H9 (cell line): ENCODE measurements at regions not wholly inside any gene's neighbourhood (a gene's known extent, or its start where the extent isn't known, plus 50 kb on each side); places are given as distances from the start of the nearest gene placed in this dataset.

Experiments
- DNase-seq: peaks from one replicate; pipeline ENCODE4 v3.0.0-alpha.2; 2017
- H2AFZ ChIP-seq: one replicate; pipeline ENCODE4 v1.6.1; 2013; ENCODE audit warnings: mild to moderate bottlenecking, low read length, control low read depth, moderate library complexity
- H2AK5ac ChIP-seq: 2 replicates; pipeline ENCODE4 v1.6.1; 2013; ENCODE audit warnings: low read length, control low read depth, mixed read lengths; ENCODE audit not compliant: insufficient read length
- H2BK120ac ChIP-seq: one replicate; pipeline ENCODE4 v1.6.1; 2013; ENCODE audit warnings: low read depth, mild to moderate bottlenecking, low read length, control low read depth, inconsistent platforms; ENCODE audit not compliant: poor library complexity, severe bottlenecking
- H2BK12ac ChIP-seq: 2 replicates; pipeline ENCODE4 v1.6.1; 2013; ENCODE audit warnings: low read length, control low read depth, mixed read lengths, low read depth; ENCODE audit not compliant: insufficient read length
- H2BK15ac ChIP-seq: 2 replicates; pipeline ENCODE4 v1.6.1; 2013; ENCODE audit warnings: low read depth, low read length, control low read depth
- H2BK20ac ChIP-seq: one replicate; pipeline ENCODE4 v1.6.1; 2013; ENCODE audit warnings: low read depth, mild to moderate bottlenecking, low read length, control low read depth, inconsistent platforms; ENCODE audit not compliant: poor library complexity, severe bottlenecking
- H2BK5ac ChIP-seq: 2 replicates; pipeline ENCODE4 v1.6.1; 2013; ENCODE audit warnings: low read length, control low read depth, mixed read lengths; ENCODE audit not compliant: insufficient read length
- H3K14ac ChIP-seq: 2 replicates; pipeline ENCODE4 v1.6.1; 2013; ENCODE audit warnings: low read length, control low read depth; ENCODE audit not compliant: insufficient read depth
- H3K18ac ChIP-seq: 2 replicates; pipeline ENCODE4 v1.6.1; 2013; ENCODE audit warnings: low read depth, mild to moderate bottlenecking, mixed read lengths, low read length, control low read depth; ENCODE audit not compliant: insufficient read length
- H3K23ac ChIP-seq: 2 replicates; pipeline ENCODE4 v1.6.1; 2013; ENCODE audit warnings: low read length, control low read depth, mixed read lengths, low read depth; ENCODE audit not compliant: insufficient read length
- H3K23me2 ChIP-seq: 2 replicates; pipeline ENCODE4 v1.6.1; 2013; ENCODE audit warnings: low read depth, mild to moderate bottlenecking, mixed read lengths, low read length, control low read depth; ENCODE audit not compliant: insufficient read length, poor library complexity, severe bottlenecking
- H3K27ac ChIP-seq: 2 replicates; pipeline ENCODE4 v1.5.1; 2013; ENCODE audit warnings: low read length, control low read depth, mixed read lengths, low read depth; ENCODE audit not compliant: insufficient read length
- H3K27me3 ChIP-seq: 2 replicates; pipeline ENCODE4 v1.6.1; 2013; ENCODE audit warnings: low read length, control low read depth, inconsistent platforms; ENCODE audit not compliant: insufficient read depth
- H3K4ac ChIP-seq: 2 replicates; pipeline ENCODE4 v1.6.1; 2013; ENCODE audit warnings: low read depth, mild to moderate bottlenecking, control low read depth, inconsistent platforms, low read length, moderate library complexity
- H3K4me1 ChIP-seq: 2 replicates; pipeline ENCODE4 v1.6.1; 2013; ENCODE audit warnings: low read length, control low read depth, inconsistent platforms; ENCODE audit not compliant: insufficient read depth
- H3K4me2 ChIP-seq: 2 replicates; pipeline ENCODE4 v1.6.1; 2013; ENCODE audit warnings: low read length, control low read depth, mixed read lengths; ENCODE audit not compliant: insufficient read length, insufficient read depth
- H3K56ac ChIP-seq: 2 replicates; pipeline ENCODE4 v1.6.1; 2013; ENCODE audit warnings: low read depth, mild to moderate bottlenecking, mixed read lengths, low read length, control low read depth; ENCODE audit not compliant: insufficient read length
- H3K79me1 ChIP-seq: 2 replicates; pipeline ENCODE4 v1.6.1; 2013; ENCODE audit warnings: low read depth, mild to moderate bottlenecking, moderate library complexity, low read length, control low read depth, inconsistent platforms; ENCODE audit not compliant: insufficient read depth, poor library complexity, severe bottlenecking
- H3K79me2 ChIP-seq: 2 replicates; pipeline ENCODE4 v1.6.1; 2013; ENCODE audit warnings: low read length, control low read depth, inconsistent platforms; ENCODE audit not compliant: insufficient read depth
- H3K9ac ChIP-seq: 2 replicates; pipeline ENCODE4 v1.6.1; 2013; ENCODE audit warnings: low read length, control low read depth, mixed read lengths; ENCODE audit not compliant: insufficient read length; ENCODE audit errors: extremely low read depth
- H3K9me3 ChIP-seq: one replicate; pipeline ENCODE4 v1.6.1; 2013; ENCODE audit warnings: low read depth, low read length, inconsistent platforms; ENCODE audit not compliant: control insufficient read depth
- H3T11ph ChIP-seq: one replicate; pipeline ENCODE4 v1.6.1; 2013; ENCODE audit warnings: mild to moderate bottlenecking, low read length, control low read depth, inconsistent platforms
- H4K20me1 ChIP-seq: one replicate; pipeline ENCODE4 v1.6.1; 2013; ENCODE audit not compliant: control insufficient read depth, insufficient read length, insufficient read depth
- H4K5ac ChIP-seq: 2 replicates; pipeline ENCODE4 v1.6.1; 2013; ENCODE audit warnings: low read depth, mild to moderate bottlenecking, mixed read lengths, low read length, control low read depth; ENCODE audit not compliant: insufficient read length
- H4K8ac ChIP-seq: replicated peaks from 2 replicates; pipeline ENCODE4 v1.6.1; 2013; ENCODE audit warnings: low read length, control low read depth, mixed read lengths, low read depth; ENCODE audit not compliant: insufficient read length
- H4K91ac ChIP-seq: 2 replicates; pipeline ENCODE4 v1.6.1; 2013; ENCODE audit warnings: low read depth, mild to moderate bottlenecking, moderate library complexity, mixed read lengths, low read length, control low read depth; ENCODE audit not compliant: insufficient read length
- H3K27ac Mint-ChIP-seq, 3 experiments: 2 replicates in 2 of 3; 3 replicates in 1 of 3; pipeline ENCODE4 v1.8.0; 2020 to 2021; ENCODE audit warnings: mixed read lengths in 3 of 3, mild to moderate bottlenecking in 1 of 3, moderate library complexity in 1 of 3
- H3K27me3 Mint-ChIP-seq: 2 replicates; pipeline ENCODE4 v1.8.0; 2021; ENCODE audit warnings: low read depth, mild to moderate bottlenecking, moderate library complexity, mixed read lengths
- H3K36me3 Mint-ChIP-seq, 3 experiments: 2 replicates in 2 of 3; 3 replicates in 1 of 3; pipeline ENCODE4 v1.8.0; 2020 to 2021; ENCODE audit warnings: low read depth in 3 of 3, mixed read lengths in 3 of 3; ENCODE audit not compliant: insufficient read depth in 1 of 3
- H3K4me1 Mint-ChIP-seq, 2 experiments: 2 replicates each; pipeline ENCODE4 v1.8.0; 2020; ENCODE audit warnings: mixed read lengths in 2 of 2
- H3K4me3 Mint-ChIP-seq, 2 experiments: 2 replicates in 1 of 2; 3 replicates in 1 of 2; pipeline ENCODE4 v1.8.0; 2020 to 2021; ENCODE audit warnings: mild to moderate bottlenecking in 2 of 2, mixed read lengths in 2 of 2, moderate library complexity in 1 of 2
- H3K9me3 Mint-ChIP-seq, 2 experiments: 2 replicates in 1 of 2; 3 replicates in 1 of 2; pipeline ENCODE4 v1.8.0; 2020; ENCODE audit warnings: mild to moderate bottlenecking in 2 of 2, mixed read lengths in 2 of 2, moderate library complexity in 1 of 2
- CTCF ChIP-seq: fragments of 200-600 bp; sonication (generic); conservative IDR thresholded peaks from 3 replicates; pipeline ENCODE4 v1.8.0; 2021; ENCODE audit warnings: antibody characterized with exemption, mild to moderate bottlenecking
- WGBS: extraction: QIAGEN DNeasy Blood & Tissue Kit; methylation state at CpG from one replicate; pipeline ENCODE4 v1.1.7; 2013; ENCODE audit warnings: missing lambda C conversion rate, low lambda C conversion rate, mixed read lengths; ENCODE audit not compliant: insufficient read length; ENCODE audit errors: extremely low coverage; 5-methylcytosine and 5-hydroxymethylcytosine counted together

- Histone ChIP-seq H3T11ph (no peak overlapping the region), H3K56ac (no peak overlapping the region), H2AK5ac (no peak overlapping the region), H3K4ac (no peak overlapping the region), H3K23me2 (no peaks in the 10 kb centered on the region), H2BK15ac (no peak overlapping the region), H4K91ac (no peak overlapping the region), H2BK5ac (no peak overlapping the region), H4K8ac (no peak overlapping the region), H3K14ac (no peak overlapping the region), H3K23ac (no peak overlapping the region), H3K79me2 (no peaks in the 10 kb centered on the region), H3K27me3 (no peaks in the 10 kb centered on the region), H4K5ac (no peak overlapping the region), H3K4me1 (no peaks in the 10 kb centered on the region), H3K27ac (no peak overlapping the region), H3K79me1 (no peaks in the 10 kb centered on the region), H2BK120ac (no peak overlapping the region), H3K9ac (no peak overlapping the region), H2BK12ac (no peak overlapping the region), H2AFZ (no peak overlapping the region), H3K9me3 (no peaks in the 10 kb centered on the region), H2BK20ac (no peak overlapping the region), H3K18ac (no peak overlapping the region), H3K4me2 (no peak overlapping the region), H4K20me1 (no peaks in the 10 kb centered on the region)
- Mint-ChIP-seq H3K36me3 (no peaks in the 10 kb centered on the region), H3K4me3 (no peak overlapping the region), H3K4me1 (peaks cover 0 to 3% of the 10 kb centered on the region in 2 experiments; a peak in 3 of 4 replicates), H3K27me3 (peaks cover 1% of the 10 kb centered on the region), H3K27ac (no peak overlapping the region), H3K9me3 (no peaks in the 10 kb centered on the region)
- no peak for TF ChIP-seq CTCF
- no CpG with 5 or more reads among the region's 4 CpGs for WGBS
- no peak for DNase-seq
Measured at GRCh38 chr14:22390824-22391461, 198.1 kb downstream of the DAD1 start.
